Neural progenitor cell (in vitro differentiated cells): ENCODE measurements at regions not wholly inside any gene's neighbourhood (a gene's known extent, or its start where the extent isn't known, plus 50 kb on each side); places are given as distances from the start of the nearest gene placed in this dataset.
"Not testable (repeated sequence)": the region's sequence is repeated elsewhere in the genome, so short reads cannot be mapped to it uniquely, and the experiment has no call there.

ENCODE experiments used
- EZH2 ChIP-seq: fragments of 200-600 bp; sonication (generic); IDR thresholded peaks from 2 replicates; pipeline ENCODE4 v1.6.1; 2017; ENCODE audit warnings: antibody characterized with exemption, mild to moderate bottlenecking, moderate library complexity
- EZH2phosphoT487 ChIP-seq: fragments of 200-600 bp; sonication (generic); IDR thresholded peaks from 2 replicates; pipeline ENCODE4 v1.6.1; 2017; ENCODE audit warnings: antibody characterized with exemption
- TF ChIP-seq, protein P1 (sequence below): fragments of 200-600 bp; sonication (generic); IDR thresholded peaks from 2 replicates; pipeline ENCODE4 v1.5.1; 2017; ENCODE audit warnings: antibody characterized with exemption, mild to moderate bottlenecking

DNA sequence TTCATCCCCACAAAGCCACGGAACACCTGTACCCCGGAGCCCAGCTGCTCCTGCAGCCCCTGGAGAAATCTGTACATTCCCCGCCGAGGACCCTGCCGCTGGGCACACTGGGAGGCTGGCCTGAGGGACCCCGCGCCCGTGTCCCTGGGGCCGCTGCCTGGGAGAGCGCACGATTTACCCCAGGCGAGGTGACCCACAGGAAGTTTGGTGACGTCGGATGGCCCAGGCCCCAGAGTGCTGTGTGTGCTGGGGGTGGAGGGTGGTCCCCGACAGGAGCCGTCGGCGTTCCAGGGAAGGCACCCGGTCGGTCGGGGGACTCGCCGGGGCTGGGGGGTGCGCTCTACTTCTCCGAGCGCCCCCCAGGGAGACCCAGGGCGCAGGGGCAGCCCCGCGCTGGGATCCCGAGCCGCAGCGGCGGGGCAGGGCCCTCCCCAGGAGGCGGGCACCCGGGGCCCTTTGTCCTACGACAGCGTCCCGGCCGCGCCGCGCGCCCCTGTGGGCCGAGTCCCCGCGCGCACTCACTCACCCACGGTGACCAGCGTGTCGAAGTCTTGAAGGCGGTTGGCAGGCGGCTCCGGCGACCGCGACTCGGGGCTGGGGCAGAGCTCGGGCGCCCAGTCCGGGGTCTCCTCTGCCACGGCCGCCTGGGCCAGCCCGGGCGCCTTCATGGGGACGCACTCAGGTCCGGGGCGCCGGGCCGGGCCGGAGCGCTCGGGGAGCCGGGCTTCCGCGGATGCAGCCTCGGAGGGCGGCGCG is 206.4 kb upstream of the PRKX start:
- TF ChIP-seq, protein P1, sequence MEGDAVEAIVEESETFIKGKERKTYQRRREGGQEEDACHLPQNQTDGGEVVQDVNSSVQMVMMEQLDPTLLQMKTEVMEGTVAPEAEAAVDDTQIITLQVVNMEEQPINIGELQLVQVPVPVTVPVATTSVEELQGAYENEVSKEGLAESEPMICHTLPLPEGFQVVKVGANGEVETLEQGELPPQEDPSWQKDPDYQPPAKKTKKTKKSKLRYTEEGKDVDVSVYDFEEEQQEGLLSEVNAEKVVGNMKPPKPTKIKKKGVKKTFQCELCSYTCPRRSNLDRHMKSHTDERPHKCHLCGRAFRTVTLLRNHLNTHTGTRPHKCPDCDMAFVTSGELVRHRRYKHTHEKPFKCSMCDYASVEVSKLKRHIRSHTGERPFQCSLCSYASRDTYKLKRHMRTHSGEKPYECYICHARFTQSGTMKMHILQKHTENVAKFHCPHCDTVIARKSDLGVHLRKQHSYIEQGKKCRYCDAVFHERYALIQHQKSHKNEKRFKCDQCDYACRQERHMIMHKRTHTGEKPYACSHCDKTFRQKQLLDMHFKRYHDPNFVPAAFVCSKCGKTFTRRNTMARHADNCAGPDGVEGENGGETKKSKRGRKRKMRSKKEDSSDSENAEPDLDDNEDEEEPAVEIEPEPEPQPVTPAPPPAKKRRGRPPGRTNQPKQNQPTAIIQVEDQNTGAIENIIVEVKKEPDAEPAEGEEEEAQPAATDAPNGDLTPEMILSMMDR, result not testable (repeated sequence)
- not testable (repeated sequence) for TF ChIP-seq EZH2phosphoT487, EZH2
